HG03565 (cell line): ENCODE measurements at regions not wholly inside any gene's neighbourhood (a gene's known extent, or its start where the extent isn't known, plus 50 kb on each side); places are given as distances from the start of the nearest gene placed in this dataset.

Experiments used
- ATAC-seq: cut with Tn5 transposase; IDR thresholded peaks from one replicate; pipeline ENCODE4 v1.9.1; 2021; ENCODE audit warnings: mild to moderate bottlenecking, moderate library complexity; ENCODE audit not compliant: unreplicated experiment

GRCh38 chr2:4356541-4356940, 653.2 kb downstream of the DCDC2C start:
- ATAC-seq = no peak

- no peak for ATAC-seq
Measured at GRCh38 chr2:4357121-4357520, 653.7 kb downstream of the DCDC2C start.

GRCh38 chr2:4358837-4359236, 655.5 kb downstream of the DCDC2C start:
- no peak for ATAC-seq

- no peak for ATAC-seq
Measured at GRCh38 chr2:4368907-4369306, 665.5 kb downstream of the DCDC2C start.

- no peak for ATAC-seq
Measured at GRCh38 chr2:4369826-4370419, 666.5 kb downstream of the DCDC2C start.

GRCh38 chr2:4370422-4371090, 667.2 kb downstream of the DCDC2C start:
- ATAC-seq = no peak

GRCh38 chr2:4381049-4381448, 677.7 kb downstream of the DCDC2C start:
- no peak for ATAC-seq

GRCh38 chr2:4381773-4382172, 678.4 kb downstream of the DCDC2C start:
- no peak for ATAC-seq

- ATAC-seq = no peak
Measured at GRCh38 chr2:4391013-4391412, 687.6 kb downstream of the DCDC2C start.

- no peak for ATAC-seq
Measured at GRCh38 chr2:4404363-4404762, 701.0 kb downstream of the DCDC2C start.

- no peak for ATAC-seq
Measured at GRCh38 chr2:4408321-4408720, 704.9 kb downstream of the DCDC2C start.

GRCh38 chr2:4412637-4413187, 709.3 kb downstream of the DCDC2C start:
- no peak for ATAC-seq

- no peak for ATAC-seq
Measured at GRCh38 chr2:4415171-4415570, 711.8 kb downstream of the DCDC2C start.

- peak; percentile 55 for ATAC-seq
Measured at GRCh38 chr2:4415810-4416413, 712.5 kb downstream of the DCDC2C start.

GRCh38 chr2:4416431-4416830, 713.1 kb downstream of the DCDC2C start:
- ATAC-seq = no peak

- no peak for ATAC-seq
Measured at GRCh38 chr2:4417771-4418170, 714.4 kb downstream of the DCDC2C start.

GRCh38 chr2:4420032-4420431, 716.7 kb downstream of the DCDC2C start:
- no peak for ATAC-seq

GRCh38 chr2:4424153-4424552, 720.8 kb downstream of the DCDC2C start:
- ATAC-seq = no peak

GRCh38 chr2:4427083-4427482, 723.7 kb downstream of the DCDC2C start:
- ATAC-seq = no peak

GRCh38 chr2:4445821-4446220, 742.4 kb downstream of the DCDC2C start:
- no peak for ATAC-seq

- no peak for ATAC-seq
Measured at GRCh38 chr2:4454907-4455306, 751.5 kb downstream of the DCDC2C start.

GRCh38 chr2:4455486-4456155, 752.2 kb downstream of the DCDC2C start:
- ATAC-seq = no peak
